Kasumi-1 (cell line): ENCODE measurements at regions not wholly inside any gene's neighbourhood (a gene's known extent, or its start where the extent isn't known, plus 50 kb on each side); places are given as distances from the start of the nearest gene placed in this dataset.
"Not testable (repeated sequence)": the region's sequence is repeated elsewhere in the genome, so short reads cannot be mapped to it uniquely, and the experiment has no call there.

Source experiments
- DNase-seq, 2 experiments: peaks; one replicate each; lab custom pipeline; 2025; lab: John Stamatoyannopoulos, UW

- DNase-seq = no peak
These were observed 111.5 kb upstream of the IGLL5 start for GRCh38 chr22:22776121-22776520.

GRCh38 chr22:22779213-22779612 is 108.4 kb upstream of the IGLL5 start:
- DNase-seq = no peak

- no peak for DNase-seq
These were observed 104.0 kb upstream of the IGLL5 start for GRCh38 chr22:22783575-22783974.

GRCh38 chr22:22784249-22785039 is 103.2 kb upstream of the IGLL5 start:
- DNase-seq = no peak

GRCh38 chr22:22785316-22786065 is 102.1 kb upstream of the IGLL5 start:
- DNase-seq = no peak

GRCh38 chr22:22786301-22787115 is 101.1 kb upstream of the IGLL5 start:
- DNase-seq = no peak

GRCh38 chr22:22787151-22787550 is 100.5 kb upstream of the IGLL5 start:
- DNase-seq = no peak

GRCh38 chr22:22787786-22788459 is 99.7 kb upstream of the IGLL5 start:
- DNase-seq = peak; percentile 58 to 66

- no peak for DNase-seq
These were observed 99.1 kb upstream of the IGLL5 start for GRCh38 chr22:22788460-22789037.

- DNase-seq = no peak
These were observed 98.2 kb upstream of the IGLL5 start for GRCh38 chr22:22789233-22789921.

- DNase-seq = no peak
These were observed 97.4 kb upstream of the IGLL5 start for GRCh38 chr22:22789922-22790845.

- DNase-seq = no peak
These were observed 96.0 kb upstream of the IGLL5 start for GRCh38 chr22:22791438-22792181.

GRCh38 chr22:22792205-22792786 is 95.3 kb upstream of the IGLL5 start:
- DNase-seq = not testable (repeated sequence)

GRCh38 chr22:22795639-22796038 is 92.0 kb upstream of the IGLL5 start:
- DNase-seq = not testable (repeated sequence)

GRCh38 chr22:22796724-22797123 is 90.9 kb upstream of the IGLL5 start:
- no peak for DNase-seq

GRCh38 chr22:22798232-22798616 is 89.4 kb upstream of the IGLL5 start:
- no peak for DNase-seq

- no peak for DNase-seq
These were observed 88.9 kb upstream of the IGLL5 start for GRCh38 chr22:22798716-22799115.

GRCh38 chr22:22799561-22799960 is 88.1 kb upstream of the IGLL5 start:
- DNase-seq = no peak

GRCh38 chr22:22800716-22801115 is 86.9 kb upstream of the IGLL5 start:
- no peak for DNase-seq
